ENCODE measurements at regions not wholly inside any gene's neighbourhood (a gene's known extent, or its start where the extent isn't known, plus 50 kb on each side); places are given as distances from the start of the nearest gene placed in this dataset.

- TF ChIP-seq EZH2 (IDR thresholded peaks at IDR 0.05; ENCODE audit: borderline replicate concordance, low read depth, low read length, poor library complexity, severe bottlenecking): no peak
- BruUV-seq (replicated peaks): no TSS peak
Measured at GRCh38 chr11:100469835-100470234, 217.3 kb upstream of the ARHGAP42 start.

GRCh38 chr11:100472727-100473389 is 214.2 kb upstream of the ARHGAP42 start:
- no peaks in the 10 kb centered on the region for H3K27me3 ChIP-seq (replicated peaks; ENCODE audit: insufficient read depth, low read depth, low read length, poor library complexity)
- CTCF ChIA-PET: no interaction called here

More at GRCh38 chr11:100469835-100470234, 217.3 kb upstream of the ARHGAP42 start:
- ChIA-PET CTCF (no interaction called here), POLR2A (ENCODE audit: low non-redundant PET) (no interaction called here)
- H3K4me3 ChIP-seq (ENCODE audit: low read depth, low read length, poor library complexity, severe bottlenecking): no peak overlapping the region
- intact Hi-C loops (cut with micrococcal nuclease; ENCODE audit: unreplicated experiment): no loop called here
- no peak overlapping the region for H3K27ac ChIP-seq (ENCODE audit: low read depth, low read length, poor library complexity, severe bottlenecking)
- H3K4me1 ChIP-seq (ENCODE audit: insufficient read depth, low read length, poor library complexity, severe bottlenecking): peaks cover 19% of the 10 kb centered on the region
- H3K36me3 ChIP-seq (ENCODE audit: insufficient read depth, low read length, poor library complexity, severe bottlenecking): no peaks in the 10 kb centered on the region
- peak; percentile 17 for DNase-seq (ENCODE audit: low spot score)
- no peaks in the 10 kb centered on the region for H3K27me3 ChIP-seq (replicated peaks; ENCODE audit: insufficient read depth, low read depth, low read length, poor library complexity)
- H3K9me3 ChIP-seq (ENCODE audit: low read depth, low read length, poor library complexity, severe bottlenecking): peaks cover 6% of the 10 kb centered on the region

DNA sequence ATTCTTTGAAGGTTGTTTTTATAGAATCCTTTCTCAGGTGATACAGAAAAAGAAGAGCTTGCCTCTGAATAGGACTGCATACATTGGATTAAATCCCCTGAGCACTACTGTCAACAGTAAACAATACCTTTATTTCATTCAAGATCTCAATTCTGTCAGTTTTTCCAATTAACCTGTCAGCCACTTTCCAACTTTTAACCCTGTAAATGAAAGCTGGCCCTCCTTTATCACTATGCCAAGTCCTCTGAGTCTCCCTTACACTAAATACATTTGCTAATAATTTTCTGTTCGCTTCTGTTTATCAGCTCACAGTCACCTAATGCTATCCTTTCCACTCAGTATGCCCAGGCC is 213.7 kb upstream of the ARHGAP42 start:
- no TSS peak for BruUV-seq (replicated peaks)
- Histone ChIP-seq H3K27ac (ENCODE audit: low read depth, low read length, poor library complexity, severe bottlenecking) (no peak overlapping the region), H3K9me3 (ENCODE audit: low read depth, low read length, poor library complexity, severe bottlenecking) (no peaks in the 10 kb centered on the region), H3K27me3 (replicated peaks; ENCODE audit: insufficient read depth, low read depth, low read length, poor library complexity) (no peaks in the 10 kb centered on the region), H3K36me3 (ENCODE audit: insufficient read depth, low read length, poor library complexity, severe bottlenecking) (no peaks in the 10 kb centered on the region), H3K4me1 (ENCODE audit: insufficient read depth, low read length, poor library complexity, severe bottlenecking) (peaks cover 19% of the 10 kb centered on the region), H3K4me3 (ENCODE audit: low read depth, low read length, poor library complexity, severe bottlenecking) (no peak overlapping the region)
- DNase-seq (ENCODE audit: low spot score): no peak
- POLR2A ChIA-PET (ENCODE audit: low non-redundant PET): interaction anchor here (0.6 kb wide), 2 partner anchors 40 to 795 kb away, joined by 4 to 5 read pairs; no protein-coding TSS in a partner anchor
- no peak for TF ChIP-seq EZH2 (IDR thresholded peaks at IDR 0.05; ENCODE audit: borderline replicate concordance, low read depth, low read length, poor library complexity, severe bottlenecking)
- TF ChIP-seq, protein P1, sequence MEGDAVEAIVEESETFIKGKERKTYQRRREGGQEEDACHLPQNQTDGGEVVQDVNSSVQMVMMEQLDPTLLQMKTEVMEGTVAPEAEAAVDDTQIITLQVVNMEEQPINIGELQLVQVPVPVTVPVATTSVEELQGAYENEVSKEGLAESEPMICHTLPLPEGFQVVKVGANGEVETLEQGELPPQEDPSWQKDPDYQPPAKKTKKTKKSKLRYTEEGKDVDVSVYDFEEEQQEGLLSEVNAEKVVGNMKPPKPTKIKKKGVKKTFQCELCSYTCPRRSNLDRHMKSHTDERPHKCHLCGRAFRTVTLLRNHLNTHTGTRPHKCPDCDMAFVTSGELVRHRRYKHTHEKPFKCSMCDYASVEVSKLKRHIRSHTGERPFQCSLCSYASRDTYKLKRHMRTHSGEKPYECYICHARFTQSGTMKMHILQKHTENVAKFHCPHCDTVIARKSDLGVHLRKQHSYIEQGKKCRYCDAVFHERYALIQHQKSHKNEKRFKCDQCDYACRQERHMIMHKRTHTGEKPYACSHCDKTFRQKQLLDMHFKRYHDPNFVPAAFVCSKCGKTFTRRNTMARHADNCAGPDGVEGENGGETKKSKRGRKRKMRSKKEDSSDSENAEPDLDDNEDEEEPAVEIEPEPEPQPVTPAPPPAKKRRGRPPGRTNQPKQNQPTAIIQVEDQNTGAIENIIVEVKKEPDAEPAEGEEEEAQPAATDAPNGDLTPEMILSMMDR (conservative IDR thresholded peaks at IDR 0.05; ENCODE audit: low read depth, low read length): no peak
- intact Hi-C loops (cut with micrococcal nuclease; ENCODE audit: unreplicated experiment): no loop called here
- CTCF ChIA-PET: no interaction called here

More at GRCh38 chr11:100472727-100473389, 214.2 kb upstream of the ARHGAP42 start:
- intact Hi-C loops (cut with micrococcal nuclease; ENCODE audit: unreplicated experiment): no loop called here
- no TSS peak for BruUV-seq (replicated peaks)
- no peak overlapping the region for H3K4me3 ChIP-seq (ENCODE audit: low read depth, low read length, poor library complexity, severe bottlenecking)
- TF ChIP-seq, protein P1 (conservative IDR thresholded peaks at IDR 0.05; ENCODE audit: low read depth, low read length): no peak
- TF ChIP-seq EZH2 (IDR thresholded peaks at IDR 0.05; ENCODE audit: borderline replicate concordance, low read depth, low read length, poor library complexity, severe bottlenecking): no peak
- peaks cover 19% of the 10 kb centered on the region for H3K4me1 ChIP-seq (ENCODE audit: insufficient read depth, low read length, poor library complexity, severe bottlenecking)
- no peaks in the 10 kb centered on the region for H3K36me3 ChIP-seq (ENCODE audit: insufficient read depth, low read length, poor library complexity, severe bottlenecking)
- no peak overlapping the region for H3K27ac ChIP-seq (ENCODE audit: low read depth, low read length, poor library complexity, severe bottlenecking)
- POLR2A ChIA-PET (ENCODE audit: low non-redundant PET): interaction anchor here (0.6 kb wide), 2 partner anchors 39 to 795 kb away, joined by 4 to 5 read pairs; no protein-coding TSS in a partner anchor
- DNase-seq (ENCODE audit: low spot score): peak; percentile 4
- H3K9me3 ChIP-seq (ENCODE audit: low read depth, low read length, poor library complexity, severe bottlenecking): no peaks in the 10 kb centered on the region

DNA sequence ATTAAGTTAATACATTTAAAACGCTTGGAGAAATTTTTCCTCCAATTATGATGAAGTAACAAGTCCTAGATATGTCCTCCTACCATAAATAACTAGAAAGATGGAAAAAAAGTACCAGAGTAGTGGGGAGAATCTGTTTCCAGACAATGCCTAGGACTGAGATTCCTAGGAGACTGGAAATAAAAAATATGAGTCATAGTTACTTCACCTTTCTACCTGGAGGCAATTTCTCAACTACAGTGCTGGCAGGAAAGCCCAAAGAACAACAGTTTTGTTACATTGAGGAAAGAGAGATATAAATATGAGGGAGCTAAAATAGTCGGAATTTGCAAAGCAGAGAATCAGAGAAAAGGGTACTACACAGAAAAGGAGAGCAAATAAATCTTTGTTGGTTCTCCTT is 202.1 kb upstream of the ARHGAP42 start:
- H3K4me3 ChIP-seq (ENCODE audit: low read depth, low read length, poor library complexity, severe bottlenecking): no peak overlapping the region
- intact Hi-C loops (cut with micrococcal nuclease; ENCODE audit: unreplicated experiment): no loop called here
- no peak overlapping the region for H3K27ac ChIP-seq (ENCODE audit: low read depth, low read length, poor library complexity, severe bottlenecking)
- TF ChIP-seq EZH2 (IDR thresholded peaks at IDR 0.05; ENCODE audit: borderline replicate concordance, low read depth, low read length, poor library complexity, severe bottlenecking): no peak
- TF ChIP-seq, protein P1 (conservative IDR thresholded peaks at IDR 0.05; ENCODE audit: low read depth, low read length): no peak
- no peaks in the 10 kb centered on the region for H3K36me3 ChIP-seq (ENCODE audit: insufficient read depth, low read length, poor library complexity, severe bottlenecking)
- H3K9me3 ChIP-seq (ENCODE audit: low read depth, low read length, poor library complexity, severe bottlenecking): peaks cover 3% of the 10 kb centered on the region
- no TSS peak for BruUV-seq (replicated peaks)
- no peaks in the 10 kb centered on the region for H3K27me3 ChIP-seq (replicated peaks; ENCODE audit: insufficient read depth, low read depth, low read length, poor library complexity)
- ChIA-PET POLR2A (ENCODE audit: low non-redundant PET) (no interaction called here), CTCF (no interaction called here)
- H3K4me1 ChIP-seq (ENCODE audit: insufficient read depth, low read length, poor library complexity, severe bottlenecking): no peaks in the 10 kb centered on the region
- DNase-seq (ENCODE audit: low spot score): no peak

All from A673 (cell line).